ENCODE measurements at regions not wholly inside any gene's neighbourhood (a gene's known extent, or its start where the extent isn't known, plus 50 kb on each side); places are given as distances from the start of the nearest gene placed in this dataset.

DNA sequence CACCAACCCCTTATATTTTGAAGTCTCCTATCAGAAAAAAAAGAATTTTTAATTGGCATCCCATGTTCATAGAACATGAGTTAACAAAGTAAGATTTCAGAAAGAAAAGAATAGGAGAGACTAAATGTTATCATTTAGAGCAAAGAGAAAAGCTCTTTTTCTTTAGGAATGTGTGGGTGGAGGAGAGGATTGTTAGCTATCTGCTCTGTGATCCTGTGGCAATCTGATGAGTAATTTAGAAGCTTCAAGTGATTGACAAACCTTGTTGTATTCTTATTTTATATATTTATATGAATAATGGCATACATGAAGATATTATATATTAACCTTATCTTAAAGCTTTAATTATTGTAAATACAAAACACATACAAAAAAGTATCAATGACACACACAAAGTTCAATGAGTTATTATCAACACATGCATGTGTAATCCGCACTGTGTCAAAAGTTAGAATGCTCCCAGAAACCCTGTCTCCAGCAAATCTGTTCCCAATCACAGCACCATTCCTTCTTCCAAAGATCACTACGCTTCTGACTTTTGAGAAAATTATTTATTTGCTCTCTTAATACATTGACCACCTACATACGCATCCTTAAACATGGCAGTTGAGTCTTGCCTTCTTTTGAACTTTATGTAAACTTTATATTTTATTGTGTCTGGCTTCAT is 907.4 kb downstream of the MCTP2 start:
- intact Hi-C loops (cut with micrococcal nuclease) = no loop called here

DNA sequence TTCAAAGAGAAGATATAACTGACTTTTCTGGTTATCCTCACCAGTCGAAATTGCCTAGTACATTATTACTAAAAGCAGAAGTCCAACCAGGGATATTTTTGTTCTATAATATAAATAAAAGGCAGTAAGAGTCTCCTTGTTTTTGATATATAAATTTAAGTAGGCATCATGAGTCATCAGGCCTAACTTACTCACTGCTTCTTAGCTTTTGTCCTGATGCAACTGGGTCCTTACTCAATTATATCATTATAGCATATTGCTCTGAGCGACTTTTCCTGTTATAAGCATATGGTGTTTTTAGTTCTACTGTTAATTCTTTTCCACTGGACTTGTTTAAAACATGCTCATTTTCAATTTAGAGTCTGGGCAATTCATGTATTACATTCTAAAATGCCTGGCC is 910.1 kb downstream of the MCTP2 start:
- no peak for DNase-seq
- no peaks in the 10 kb centered on the region for H3K9me3 ChIP-seq (ENCODE audit: control insufficient read depth in 1 of 2, low read length in 2 of 2)
- intact Hi-C loops (cut with micrococcal nuclease) = no loop called here
- Mint-ChIP-seq H3K9me3 (peaks cover 0 to 3% (median 0%) of the 10 kb centered on the region in 8 donors), H3K4me3 (no peak overlapping the region), H3K36me3 (no peaks in the 10 kb centered on the region), H3K27ac (no peak overlapping the region), H3K27me3 (no peaks in the 10 kb centered on the region), H3K4me1 (no peaks in the 10 kb centered on the region)
- H3K4me3 ChIP-seq (ENCODE audit: low read length in 2 of 2) = no peak overlapping the region
- H3K36me3 ChIP-seq (ENCODE audit: insufficient read depth, low read length) = no peaks in the 10 kb centered on the region
- ChIA-PET POLR2A (ENCODE audit: partially characterized antibody) (no interaction called here), CTCF (ENCODE audit: partially characterized antibody) (no interaction called here)
- no peaks in the 10 kb centered on the region for H3K4me1 ChIP-seq (ENCODE audit: insufficient read depth, low read length)
- H3K27ac ChIP-seq (ENCODE audit: low read depth, low read length) = no peak overlapping the region
- no peaks in the 10 kb centered on the region for H3K27me3 ChIP-seq (ENCODE audit: insufficient read depth, low read length)

More for the DNA sequence above, 907.4 kb downstream of the MCTP2 start:
- POLR2A ChIA-PET (ENCODE audit: partially characterized antibody) = no interaction called here
- no peaks in the 10 kb centered on the region for H3K36me3 ChIP-seq (ENCODE audit: insufficient read depth, low read length)
- Mint-ChIP-seq H3K4me3 (no peak overlapping the region), H3K27ac (no peak overlapping the region), H3K27me3 (no peaks in the 10 kb centered on the region), H3K4me1 (no peaks in the 10 kb centered on the region), H3K9me3 (peaks cover 0 to 4% (median 0%) of the 10 kb centered on the region in 8 donors), H3K36me3 (no peaks in the 10 kb centered on the region)
- H3K27me3 ChIP-seq (ENCODE audit: insufficient read depth, low read length) = no peaks in the 10 kb centered on the region
- CTCF ChIA-PET (ENCODE audit: partially characterized antibody) = no interaction called here
- H3K4me3 ChIP-seq (ENCODE audit: low read length in 2 of 2) = no peak overlapping the region
- no peak overlapping the region for H3K27ac ChIP-seq (ENCODE audit: low read depth, low read length)
- no peak for DNase-seq
- no peaks in the 10 kb centered on the region for H3K4me1 ChIP-seq (ENCODE audit: insufficient read depth, low read length)
- H3K9me3 ChIP-seq (ENCODE audit: control insufficient read depth in 1 of 2, low read length in 2 of 2) = no peaks in the 10 kb centered on the region

DNA sequence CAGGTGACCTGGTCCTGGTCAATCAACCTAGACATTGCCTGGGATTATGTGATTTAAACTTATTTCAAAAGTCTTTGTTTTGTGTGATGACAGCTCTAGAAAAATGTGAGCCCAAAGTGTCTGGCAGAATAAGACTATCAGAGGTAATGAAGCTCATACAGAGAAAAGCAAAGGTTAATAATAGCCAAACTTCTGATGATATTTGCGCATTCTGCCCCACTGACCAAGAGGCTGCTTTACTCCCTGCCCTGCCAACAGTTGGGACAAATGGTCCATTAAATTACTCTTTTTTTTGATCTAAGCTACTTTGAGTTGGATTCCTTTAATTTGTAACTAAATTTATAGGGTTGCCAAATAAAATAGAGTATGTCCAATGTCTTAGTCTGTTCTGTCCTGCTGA is 911.2 kb downstream of the MCTP2 start:
- ChIA-PET CTCF (ENCODE audit: partially characterized antibody) (no interaction called here), POLR2A (ENCODE audit: partially characterized antibody) (no interaction called here)
- DNase-seq = no peak
- no peak overlapping the region for H3K4me3 Mint-ChIP-seq
- H3K36me3 Mint-ChIP-seq = no peaks in the 10 kb centered on the region
- H3K27me3 Mint-ChIP-seq = no peaks in the 10 kb centered on the region
- H3K27me3 ChIP-seq (ENCODE audit: insufficient read depth, low read length) = no peaks in the 10 kb centered on the region
- H3K9me3 Mint-ChIP-seq = peaks cover 0 to 2% (median 0%) of the 10 kb centered on the region in 8 donors
- no peaks in the 10 kb centered on the region for H3K9me3 ChIP-seq (ENCODE audit: control insufficient read depth in 1 of 2, low read length in 2 of 2)
- no peak overlapping the region for H3K27ac Mint-ChIP-seq
- H3K36me3 ChIP-seq (ENCODE audit: insufficient read depth, low read length) = no peaks in the 10 kb centered on the region
- no peak overlapping the region for H3K4me3 ChIP-seq (ENCODE audit: low read length in 2 of 2)
- H3K27ac ChIP-seq (ENCODE audit: low read depth, low read length) = no peak overlapping the region
- H3K4me1 Mint-ChIP-seq = no peaks in the 10 kb centered on the region
- no peaks in the 10 kb centered on the region for H3K4me1 ChIP-seq (ENCODE audit: insufficient read depth, low read length)
- intact Hi-C loops (cut with micrococcal nuclease) = no loop called here

DNA sequence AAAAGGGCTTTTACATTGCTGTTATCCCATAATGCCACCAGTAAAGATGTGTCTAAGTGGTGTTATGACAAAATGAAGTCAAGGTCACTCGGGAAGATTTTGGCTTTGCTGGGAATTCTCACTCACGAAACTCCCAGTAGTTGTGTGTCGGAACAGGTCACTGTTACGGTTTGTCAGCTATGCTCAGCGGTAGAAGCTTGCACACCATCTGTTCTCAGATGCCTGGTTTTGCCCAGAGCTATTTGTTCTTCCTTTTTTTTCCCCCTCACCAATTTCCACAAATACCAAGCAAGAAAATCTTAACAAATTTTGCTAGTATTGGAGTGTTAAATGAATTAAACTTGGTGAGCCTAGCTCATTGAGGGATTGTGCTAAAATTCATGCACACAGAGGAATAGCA is 915.1 kb downstream of the MCTP2 start:
- DNase-seq = no peak
- Histone ChIP-seq H3K4me3 (ENCODE audit: low read length in 2 of 2) (no peak overlapping the region), H3K27ac (ENCODE audit: low read depth, low read length) (no peak overlapping the region), H3K9me3 (ENCODE audit: control insufficient read depth in 1 of 2, low read length in 2 of 2) (no peaks in the 10 kb centered on the region), H3K27me3 (ENCODE audit: insufficient read depth, low read length) (no peaks in the 10 kb centered on the region), H3K4me1 (ENCODE audit: insufficient read depth, low read length) (no peaks in the 10 kb centered on the region), H3K36me3 (ENCODE audit: insufficient read depth, low read length) (no peaks in the 10 kb centered on the region)
- Mint-ChIP-seq H3K4me3 (no peak overlapping the region), H3K27ac (no peak overlapping the region), H3K36me3 (no peaks in the 10 kb centered on the region), H3K4me1 (no peaks in the 10 kb centered on the region), H3K9me3 (peaks cover 0 to 4% (median 0%) of the 10 kb centered on the region in 8 donors), H3K27me3 (no peaks in the 10 kb centered on the region)
- ChIA-PET CTCF (ENCODE audit: partially characterized antibody) (no interaction called here), POLR2A (ENCODE audit: partially characterized antibody) (no interaction called here)
- intact Hi-C loops (cut with micrococcal nuclease) = no loop called here

DNA sequence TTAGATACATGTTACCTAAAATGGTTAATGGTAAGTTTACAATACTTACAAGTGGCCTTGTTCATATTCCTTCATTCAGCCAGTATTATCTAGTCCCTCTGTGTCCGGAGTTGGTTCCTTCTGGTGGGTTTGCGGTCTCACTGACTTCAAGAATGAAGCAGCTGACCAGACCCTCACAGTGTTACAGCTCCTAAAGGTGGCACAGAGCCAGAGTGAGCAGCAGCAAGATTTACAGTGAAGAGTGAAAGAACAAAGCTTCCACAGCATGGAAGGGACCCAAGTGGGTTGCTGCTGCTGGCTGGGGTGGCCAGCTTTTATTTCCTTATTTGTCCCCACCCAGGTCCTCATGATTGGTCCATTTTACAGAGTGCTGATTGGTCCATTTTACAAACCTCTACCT is 916.8 kb downstream of the MCTP2 start:
- Mint-ChIP-seq H3K27ac (no peak overlapping the region), H3K9me3 (peaks cover 0 to 9% (median 3%) of the 10 kb centered on the region in 8 donors), H3K27me3 (no peaks in the 10 kb centered on the region), H3K4me1 (no peaks in the 10 kb centered on the region), H3K36me3 (no peaks in the 10 kb centered on the region), H3K4me3 (no peak overlapping the region)
- intact Hi-C loops (cut with micrococcal nuclease) = no loop called here
- DNase-seq = no peak
- H3K27me3 ChIP-seq (ENCODE audit: insufficient read depth, low read length) = no peaks in the 10 kb centered on the region
- POLR2A ChIA-PET (ENCODE audit: partially characterized antibody) = no interaction called here
- H3K27ac ChIP-seq (ENCODE audit: low read depth, low read length) = no peak overlapping the region
- CTCF ChIA-PET (ENCODE audit: partially characterized antibody) = no interaction called here
- H3K9me3 ChIP-seq (ENCODE audit: control insufficient read depth in 1 of 2, low read length in 2 of 2) = no peaks in the 10 kb centered on the region
- H3K4me1 ChIP-seq (ENCODE audit: insufficient read depth, low read length) = no peaks in the 10 kb centered on the region
- no peak overlapping the region for H3K4me3 ChIP-seq (ENCODE audit: low read length in 2 of 2)
- H3K36me3 ChIP-seq (ENCODE audit: insufficient read depth, low read length) = no peaks in the 10 kb centered on the region

DNA sequence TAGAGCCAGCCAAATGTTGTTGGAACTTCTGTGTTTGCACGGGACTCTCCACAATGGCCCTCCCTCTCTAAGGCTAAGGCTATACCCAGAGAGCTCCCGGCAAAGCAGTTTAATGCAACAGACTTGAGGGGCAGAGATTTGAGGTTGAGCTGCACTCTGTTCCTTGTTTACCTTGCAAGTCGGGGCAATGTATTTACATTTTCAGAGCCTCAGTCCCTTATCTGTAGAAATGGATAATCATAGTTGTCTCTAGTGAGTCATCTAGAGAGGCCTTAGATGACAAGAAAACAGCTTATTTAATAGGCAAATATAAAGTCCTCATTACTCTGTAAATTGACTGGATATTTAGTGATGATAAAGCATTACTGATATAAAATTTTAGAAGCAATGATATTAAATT is 917.7 kb downstream of the MCTP2 start:
- Histone ChIP-seq H3K27me3 (ENCODE audit: insufficient read depth, low read length) (no peaks in the 10 kb centered on the region), H3K4me1 (ENCODE audit: insufficient read depth, low read length) (no peaks in the 10 kb centered on the region), H3K9me3 (ENCODE audit: control insufficient read depth in 1 of 2, low read length in 2 of 2) (no peaks in the 10 kb centered on the region), H3K27ac (ENCODE audit: low read depth, low read length) (no peak overlapping the region), H3K36me3 (ENCODE audit: insufficient read depth, low read length) (no peaks in the 10 kb centered on the region), H3K4me3 (ENCODE audit: low read length in 2 of 2) (no peak overlapping the region)
- POLR2A ChIA-PET (ENCODE audit: partially characterized antibody) = no interaction called here
- Mint-ChIP-seq H3K4me1 (no peaks in the 10 kb centered on the region), H3K27ac (peak overlapping the region in 1 of 7 donors; percentile 12), H3K36me3 (no peaks in the 10 kb centered on the region), H3K27me3 (no peaks in the 10 kb centered on the region), H3K9me3 (peaks cover 0 to 10% (median 6%) of the 10 kb centered on the region in 8 donors), H3K4me3 (no peak overlapping the region)
- DNase-seq = no peak
- CTCF ChIA-PET (ENCODE audit: partially characterized antibody) = no interaction called here
- intact Hi-C loops (cut with micrococcal nuclease) = no loop called here

DNA sequence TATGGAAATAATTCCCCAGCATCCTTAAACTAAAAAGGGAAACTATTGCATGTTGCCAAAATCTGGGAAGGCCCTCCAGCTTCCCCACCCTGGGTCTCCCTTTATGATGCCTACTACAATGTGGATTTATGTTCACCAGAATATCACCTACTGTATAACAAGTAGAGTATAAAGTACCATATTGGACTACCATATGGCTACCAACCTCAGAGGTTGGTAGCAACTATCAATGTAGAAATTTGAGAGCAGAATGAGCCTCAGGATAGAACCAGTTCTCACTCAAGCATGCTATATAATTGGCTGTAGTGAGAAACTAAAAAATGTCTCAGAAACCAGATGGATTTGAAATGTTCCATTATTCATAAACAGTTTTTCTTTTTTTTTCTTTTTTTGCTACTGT is 918.4 kb downstream of the MCTP2 start:
- no peaks in the 10 kb centered on the region for H3K4me1 ChIP-seq (ENCODE audit: insufficient read depth, low read length)
- H3K27ac Mint-ChIP-seq = no peak overlapping the region
- no peaks in the 10 kb centered on the region for H3K27me3 Mint-ChIP-seq
- POLR2A ChIA-PET (ENCODE audit: partially characterized antibody) = no interaction called here
- no peaks in the 10 kb centered on the region for H3K4me1 Mint-ChIP-seq
- CTCF ChIA-PET (ENCODE audit: partially characterized antibody) = no interaction called here
- no peaks in the 10 kb centered on the region for H3K36me3 ChIP-seq (ENCODE audit: insufficient read depth, low read length)
- no peaks in the 10 kb centered on the region for H3K27me3 ChIP-seq (ENCODE audit: insufficient read depth, low read length)
- H3K27ac ChIP-seq (ENCODE audit: low read depth, low read length) = no peak overlapping the region
- DNase-seq = no peak
- H3K36me3 Mint-ChIP-seq = no peaks in the 10 kb centered on the region
- no peak overlapping the region for H3K4me3 Mint-ChIP-seq
- intact Hi-C loops (cut with micrococcal nuclease) = no loop called here
- no peak overlapping the region for H3K4me3 ChIP-seq (ENCODE audit: low read length in 2 of 2)
- H3K9me3 ChIP-seq (ENCODE audit: control insufficient read depth in 1 of 2, low read length in 2 of 2) = no peaks in the 10 kb centered on the region
- peaks cover 0 to 11% (median 7%) of the 10 kb centered on the region in 8 donors for H3K9me3 Mint-ChIP-seq

DNA sequence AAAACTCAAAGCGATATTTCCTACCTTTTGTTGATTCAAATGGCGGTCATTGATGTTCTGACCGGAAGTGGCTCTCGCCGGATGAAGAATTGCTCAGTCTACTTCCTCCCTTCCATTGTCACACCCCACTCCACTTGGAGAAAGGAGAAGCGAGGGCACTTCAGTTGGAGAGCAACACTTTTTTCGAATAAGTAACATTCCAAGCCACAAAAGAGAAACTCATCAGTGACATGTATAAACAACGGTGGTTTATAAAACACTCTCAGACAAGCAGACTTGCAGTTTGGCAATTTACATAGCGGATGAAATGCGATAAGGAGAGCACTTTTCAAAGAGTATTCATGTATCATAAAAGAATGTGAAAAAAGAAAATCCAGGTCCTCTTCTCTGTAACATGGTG is 919.1 kb downstream of the MCTP2 start:
- peaks cover 0 to 11% (median 9%) of the 10 kb centered on the region in 8 donors for H3K9me3 Mint-ChIP-seq
- POLR2A ChIA-PET (ENCODE audit: partially characterized antibody) = no interaction called here

More for the DNA sequence above, 919.1 kb downstream of the MCTP2 start:
- no peaks in the 10 kb centered on the region for H3K27me3 ChIP-seq (ENCODE audit: insufficient read depth, low read length)
- no peak overlapping the region for H3K27ac ChIP-seq (ENCODE audit: low read depth, low read length)
- Mint-ChIP-seq H3K27ac (no peak overlapping the region), H3K36me3 (no peaks in the 10 kb centered on the region), H3K4me1 (no peaks in the 10 kb centered on the region), H3K27me3 (no peaks in the 10 kb centered on the region), H3K4me3 (no peak overlapping the region)
- CTCF ChIA-PET (ENCODE audit: partially characterized antibody) = no interaction called here
- DNase-seq = no peak
- no peaks in the 10 kb centered on the region for H3K4me1 ChIP-seq (ENCODE audit: insufficient read depth, low read length)
- no peaks in the 10 kb centered on the region for H3K36me3 ChIP-seq (ENCODE audit: insufficient read depth, low read length)
- no peak overlapping the region for H3K4me3 ChIP-seq (ENCODE audit: low read length in 2 of 2)
- intact Hi-C loops (cut with micrococcal nuclease) = no loop called here
- H3K9me3 ChIP-seq (ENCODE audit: control insufficient read depth in 1 of 2, low read length in 2 of 2) = no peaks in the 10 kb centered on the region

Measured in CD4-positive, alpha-beta memory T cell (primary cell).